ENCODE measurements at regions not wholly inside any gene's neighbourhood (a gene's known extent, or its start where the extent isn't known, plus 50 kb on each side); places are given as distances from the start of the nearest gene placed in this dataset.

- no peak for TF ChIP-seq ZNF274 (IDR thresholded peaks at IDR 0.05; ENCODE audit: low read depth, low read length)
- no peak for TF ChIP-seq YY1 (IDR thresholded peaks at IDR 0.05; ENCODE audit: insufficient read depth, insufficient read length)
Observed at GRCh38 chr4:74559853-74560252, 114.9 kb downstream of the AREG start.

Measured in NT2/D1 (cell line).